KMS-11 (cell line): ENCODE measurements at regions not wholly inside any gene's neighbourhood (a gene's known extent, or its start where the extent isn't known, plus 50 kb on each side); places are given as distances from the start of the nearest gene placed in this dataset.

ENCODE experiments used
- H2AFZ ChIP-seq: fragments of 200-600 bp; sonication (generic); 2 replicates; pipeline ENCODE4 v1.6.1; 2016; ENCODE audit warnings: antibody characterized with exemption, mixed run types, low read depth
- H3K27ac ChIP-seq: fragments of 200-600 bp; sonication (generic); 2 replicates; pipeline ENCODE4 v1.6.1; 2016; ENCODE audit warnings: mild to moderate bottlenecking, mixed run types
- H3K27me3 ChIP-seq: fragments of 200-600 bp; sonication (generic); 2 replicates; pipeline ENCODE4 v1.6.1; 2017; ENCODE audit warnings: mild to moderate bottlenecking, low read depth, mixed run types, moderate library complexity; ENCODE audit not compliant: insufficient read depth
- H3K36me3 ChIP-seq: fragments of 200-600 bp; sonication (generic); 2 replicates; pipeline ENCODE4 v1.6.1; 2017; ENCODE audit warnings: mild to moderate bottlenecking, mixed run types; ENCODE audit not compliant: insufficient read depth
- H3K4me1 ChIP-seq: fragments of 200-600 bp; sonication (generic); 2 replicates; pipeline ENCODE4 v1.6.1; 2016; ENCODE audit warnings: mild to moderate bottlenecking, low read depth, mixed run types; ENCODE audit not compliant: poor library complexity, severe bottlenecking
- H3K4me2 ChIP-seq: fragments of 200-600 bp; sonication (generic); 2 replicates; pipeline ENCODE4 v1.7.0; 2016; ENCODE audit warnings: mild to moderate bottlenecking, mixed run types
- H3K4me3 ChIP-seq: fragments of 200-600 bp; sonication (generic); IDR thresholded peaks from 2 replicates; pipeline ENCODE4 v1.6.1; 2017; ENCODE audit warnings: low read depth, low read length, mixed read lengths; ENCODE audit not compliant: insufficient read depth
- H3K79me2 ChIP-seq: fragments of 200-600 bp; sonication (generic); 2 replicates; pipeline ENCODE4 v1.6.1; 2016; ENCODE audit warnings: low read depth, mixed run types; ENCODE audit not compliant: insufficient read depth
- H3K9ac ChIP-seq: fragments of 200-600 bp; sonication (generic); 2 replicates; pipeline ENCODE4 v1.6.1; 2016; ENCODE audit warnings: mild to moderate bottlenecking, mixed run types
- H4K20me1 ChIP-seq: fragments of 200-600 bp; sonication (generic); 2 replicates; pipeline ENCODE4 v1.6.1; 2016; ENCODE audit warnings: mild to moderate bottlenecking, mixed run types; ENCODE audit not compliant: insufficient read depth
- TF ChIP-seq, protein P1 (sequence below): fragments of 200-600 bp; sonication (generic); conservative IDR thresholded peaks from 2 replicates; pipeline ENCODE4 v1.6.1; 2017; ENCODE audit warnings: low read depth, mild to moderate bottlenecking, antibody characterized with exemption, low read length, moderate library complexity, mixed read lengths

GRCh38 chr2:67895227-67895941, 167.4 kb downstream of the C1D start:
- Histone ChIP-seq H3K4me1 (no peaks in the 10 kb centered on the region), H3K4me3 (no peak overlapping the region), H3K27me3 (no peaks in the 10 kb centered on the region), H3K79me2 (no peaks in the 10 kb centered on the region), H2AFZ (no peak overlapping the region), H3K36me3 (no peaks in the 10 kb centered on the region), H3K9ac (no peak overlapping the region), H3K4me2 (no peak overlapping the region), H4K20me1 (no peaks in the 10 kb centered on the region), H3K27ac (no peak overlapping the region)
- TF ChIP-seq, protein P1, sequence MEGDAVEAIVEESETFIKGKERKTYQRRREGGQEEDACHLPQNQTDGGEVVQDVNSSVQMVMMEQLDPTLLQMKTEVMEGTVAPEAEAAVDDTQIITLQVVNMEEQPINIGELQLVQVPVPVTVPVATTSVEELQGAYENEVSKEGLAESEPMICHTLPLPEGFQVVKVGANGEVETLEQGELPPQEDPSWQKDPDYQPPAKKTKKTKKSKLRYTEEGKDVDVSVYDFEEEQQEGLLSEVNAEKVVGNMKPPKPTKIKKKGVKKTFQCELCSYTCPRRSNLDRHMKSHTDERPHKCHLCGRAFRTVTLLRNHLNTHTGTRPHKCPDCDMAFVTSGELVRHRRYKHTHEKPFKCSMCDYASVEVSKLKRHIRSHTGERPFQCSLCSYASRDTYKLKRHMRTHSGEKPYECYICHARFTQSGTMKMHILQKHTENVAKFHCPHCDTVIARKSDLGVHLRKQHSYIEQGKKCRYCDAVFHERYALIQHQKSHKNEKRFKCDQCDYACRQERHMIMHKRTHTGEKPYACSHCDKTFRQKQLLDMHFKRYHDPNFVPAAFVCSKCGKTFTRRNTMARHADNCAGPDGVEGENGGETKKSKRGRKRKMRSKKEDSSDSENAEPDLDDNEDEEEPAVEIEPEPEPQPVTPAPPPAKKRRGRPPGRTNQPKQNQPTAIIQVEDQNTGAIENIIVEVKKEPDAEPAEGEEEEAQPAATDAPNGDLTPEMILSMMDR = no peak

DNA sequence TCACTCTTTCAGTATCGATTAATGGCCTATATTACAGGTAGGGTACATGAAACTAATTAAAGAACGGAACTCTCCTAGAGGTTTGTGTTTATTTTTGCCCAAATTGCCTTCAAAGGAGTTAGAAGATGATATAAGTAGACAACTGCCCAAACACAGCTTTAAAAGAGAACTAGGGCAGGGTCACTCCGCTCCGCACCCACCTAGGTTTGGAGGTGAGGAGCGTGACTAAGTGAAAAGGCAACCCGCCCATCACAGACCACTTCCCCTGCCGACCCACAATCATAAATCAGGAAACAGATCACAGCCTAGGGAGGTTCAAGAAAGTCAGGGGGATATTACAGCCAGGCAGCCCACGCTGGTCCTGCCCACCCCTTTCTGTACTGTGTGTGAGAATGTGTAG, 166.7 kb downstream of the C1D start:
- no peak overlapping the region for H3K9ac ChIP-seq
- no peak overlapping the region for H3K4me2 ChIP-seq
- H3K36me3 ChIP-seq = no peaks in the 10 kb centered on the region
- no peak overlapping the region for H2AFZ ChIP-seq
- H3K79me2 ChIP-seq = no peaks in the 10 kb centered on the region
- H3K4me1 ChIP-seq = no peaks in the 10 kb centered on the region
- no peaks in the 10 kb centered on the region for H3K27me3 ChIP-seq
- no peak overlapping the region for H3K4me3 ChIP-seq
- TF ChIP-seq, protein P1 = no peak
- H3K27ac ChIP-seq = no peak overlapping the region
- H4K20me1 ChIP-seq = no peaks in the 10 kb centered on the region

DNA sequence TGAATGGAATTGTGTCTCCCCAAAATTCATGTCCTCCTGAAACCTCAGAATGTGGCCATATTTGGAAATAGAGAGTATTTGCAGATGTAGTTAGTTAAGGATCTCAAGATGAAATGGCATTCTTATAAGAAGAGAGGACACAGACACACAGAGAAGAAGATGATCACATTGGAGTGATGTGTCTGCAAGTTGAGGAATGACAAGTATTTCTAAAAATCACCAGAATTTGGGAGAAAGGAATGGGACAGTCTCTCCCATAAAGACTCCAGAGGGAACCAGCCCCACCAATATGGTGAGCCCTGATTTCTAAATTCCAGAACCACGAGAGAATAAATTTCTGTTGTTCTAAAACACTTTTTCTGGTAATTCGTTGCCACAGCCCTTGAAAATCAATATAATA, 166.3 kb downstream of the C1D start:
- H2AFZ ChIP-seq = no peak overlapping the region
- no peak overlapping the region for H3K9ac ChIP-seq
- TF ChIP-seq, protein P1 = no peak

GRCh38 chr2:67898595-67898994, 164.2 kb downstream of the C1D start:
- H3K9ac ChIP-seq = no peak overlapping the region
- H3K27ac ChIP-seq = no peak overlapping the region
- no peaks in the 10 kb centered on the region for H3K4me1 ChIP-seq
- no peak overlapping the region for H2AFZ ChIP-seq
- no peak overlapping the region for H3K4me2 ChIP-seq
- no peaks in the 10 kb centered on the region for H3K36me3 ChIP-seq
- H4K20me1 ChIP-seq = no peaks in the 10 kb centered on the region
- TF ChIP-seq, protein P1 = no peak
- H3K4me3 ChIP-seq = no peak overlapping the region
- no peaks in the 10 kb centered on the region for H3K79me2 ChIP-seq
- no peaks in the 10 kb centered on the region for H3K27me3 ChIP-seq

More for the DNA sequence above, 166.3 kb downstream of the C1D start:
- no peak overlapping the region for H3K4me3 ChIP-seq
- no peaks in the 10 kb centered on the region for H3K27me3 ChIP-seq
- H3K4me1 ChIP-seq = no peaks in the 10 kb centered on the region
- H3K79me2 ChIP-seq = no peaks in the 10 kb centered on the region
- H3K27ac ChIP-seq = no peak overlapping the region
- no peak overlapping the region for H3K4me2 ChIP-seq
- H4K20me1 ChIP-seq = no peaks in the 10 kb centered on the region
- H3K36me3 ChIP-seq = no peaks in the 10 kb centered on the region
